ENCODE measurements at regions not wholly inside any gene's neighbourhood (a gene's known extent, or its start where the extent isn't known, plus 50 kb on each side); places are given as distances from the start of the nearest gene placed in this dataset.

- no peak for DNase-seq (ENCODE audit: low spot score)
- ATAC-seq (ENCODE audit: insufficient number of reproducible peaks, low FRiP score, low read depth) = no peak
- Histone ChIP-seq H3K4me1 (ENCODE audit: control insufficient read depth in 1 of 2, low read depth in 2 of 2) (no peaks in the 10 kb centered on the region), H3K4me3 (no peak overlapping the region), H3K27me3 (replicated peaks; ENCODE audit: insufficient read depth) (no peaks in the 10 kb centered on the region), H3K36me3 (no peaks in the 10 kb centered on the region), H3K27ac (no peak overlapping the region), H3K9me3 (no peaks in the 10 kb centered on the region)
- TF ChIP-seq CTCF (IDR thresholded peaks at IDR 0.05) = no peak
These were observed 1133.4 kb downstream of the XPNPEP1 start for GRCh38 chr10:108789919-108790318.

- Histone ChIP-seq H3K27me3 (replicated peaks; ENCODE audit: insufficient read depth) (no peaks in the 10 kb centered on the region), H3K9me3 (peaks cover under 1% of the 10 kb centered on the region), H3K27ac (no peak overlapping the region), H3K4me1 (ENCODE audit: control insufficient read depth in 1 of 2, low read depth in 2 of 2) (no peaks in the 10 kb centered on the region), H3K4me3 (no peak overlapping the region), H3K36me3 (no peaks in the 10 kb centered on the region)
- DNase-seq (ENCODE audit: low spot score) (no peak), ATAC-seq (ENCODE audit: insufficient number of reproducible peaks, low FRiP score, low read depth) (no peak)
- no peak for TF ChIP-seq CTCF (IDR thresholded peaks at IDR 0.05)
These were observed 1134.0 kb downstream of the XPNPEP1 start for GRCh38 chr10:108789336-108789735.

- H3K27ac ChIP-seq = no peak overlapping the region
- no peak for TF ChIP-seq CTCF (IDR thresholded peaks at IDR 0.05)
- no peaks in the 10 kb centered on the region for H3K27me3 ChIP-seq (replicated peaks; ENCODE audit: insufficient read depth)
- ATAC-seq (ENCODE audit: insufficient number of reproducible peaks, low FRiP score, low read depth) (no peak), DNase-seq (ENCODE audit: low spot score) (no peak)
- peaks cover 3% of the 10 kb centered on the region for H3K9me3 ChIP-seq
- H3K4me1 ChIP-seq (ENCODE audit: control insufficient read depth in 1 of 2, low read depth in 2 of 2) = no peaks in the 10 kb centered on the region
- no peak overlapping the region for H3K4me3 ChIP-seq
- H3K36me3 ChIP-seq = no peaks in the 10 kb centered on the region
These were observed 1134.4 kb downstream of the XPNPEP1 start for GRCh38 chr10:108788891-108789290.

GRCh38 chr10:108787932-108788331 is 1135.4 kb downstream of the XPNPEP1 start:
- DNase-seq (ENCODE audit: low spot score) (no peak), ATAC-seq (ENCODE audit: insufficient number of reproducible peaks, low FRiP score, low read depth) (no peak)
- TF ChIP-seq CTCF (IDR thresholded peaks at IDR 0.05) = no peak
- Histone ChIP-seq H3K4me1 (ENCODE audit: control insufficient read depth in 1 of 2, low read depth in 2 of 2) (no peaks in the 10 kb centered on the region), H3K36me3 (no peaks in the 10 kb centered on the region), H3K27ac (no peak overlapping the region), H3K4me3 (no peak overlapping the region), H3K9me3 (peaks cover 3% of the 10 kb centered on the region), H3K27me3 (replicated peaks; ENCODE audit: insufficient read depth) (no peaks in the 10 kb centered on the region)

- H3K4me3 ChIP-seq = no peak overlapping the region
- H3K9me3 ChIP-seq = peaks cover 3% of the 10 kb centered on the region
- TF ChIP-seq CTCF (IDR thresholded peaks at IDR 0.05) = no peak
- no peaks in the 10 kb centered on the region for H3K4me1 ChIP-seq (ENCODE audit: control insufficient read depth in 1 of 2, low read depth in 2 of 2)
- no peak overlapping the region for H3K27ac ChIP-seq
- DNase-seq (ENCODE audit: low spot score) (no peak), ATAC-seq (ENCODE audit: insufficient number of reproducible peaks, low FRiP score, low read depth) (no peak)
- H3K27me3 ChIP-seq (replicated peaks; ENCODE audit: insufficient read depth) = no peaks in the 10 kb centered on the region
- no peaks in the 10 kb centered on the region for H3K36me3 ChIP-seq
These were observed 1138.3 kb downstream of the XPNPEP1 start for GRCh38 chr10:108785011-108785410.
